ENCODE measurements at regions not wholly inside any gene's neighbourhood (a gene's known extent, or its start where the extent isn't known, plus 50 kb on each side); places are given as distances from the start of the nearest gene placed in this dataset.

DNA sequence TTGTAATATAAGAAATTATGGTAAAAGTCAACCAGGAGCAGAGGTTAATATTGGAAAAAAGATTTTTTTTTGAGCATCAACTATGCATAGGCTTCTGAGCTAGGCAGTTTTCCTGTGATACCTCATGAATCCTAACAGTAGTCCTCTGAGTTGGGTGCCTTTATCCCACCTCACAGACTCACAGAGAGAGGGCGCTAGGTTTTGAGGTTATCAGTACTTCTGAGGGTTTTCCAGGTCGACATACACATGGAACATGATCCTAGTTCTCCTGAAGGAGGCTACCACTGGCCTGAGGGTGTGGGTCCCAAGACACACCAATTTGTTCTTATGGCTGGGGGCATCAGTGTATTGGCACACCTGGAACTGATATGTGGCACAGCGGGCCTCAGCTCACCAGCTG, 358.8 kb upstream of the JAG1 start:
- TF ChIP-seq CTCF (IDR thresholded peaks at IDR 0.05) (no peak), POLR2A (IDR thresholded peaks at IDR 0.05) (no peak)

All from Peyer's patch (tissue), 4 donors.